ENCODE measurements at regions not wholly inside any gene's neighbourhood (a gene's known extent, or its start where the extent isn't known, plus 50 kb on each side); places are given as distances from the start of the nearest gene placed in this dataset.

- intact Hi-C loops (cut with DNase I) = no loop called here
- Histone ChIP-seq H3K4me1 (ENCODE audit: insufficient read depth) (no peaks in the 10 kb centered on the region), H3K4me3 (no peak overlapping the region), H3K36me3 (no peaks in the 10 kb centered on the region), H3K27ac (no peak overlapping the region), H3K9me3 (no peaks in the 10 kb centered on the region), H3K27me3 (no peaks in the 10 kb centered on the region)
- 76 to 90% (median 78%) methylated on average over 13 of the region's 13 CpGs for WGBS, 3 donors
- TF ChIP-seq, protein P1, sequence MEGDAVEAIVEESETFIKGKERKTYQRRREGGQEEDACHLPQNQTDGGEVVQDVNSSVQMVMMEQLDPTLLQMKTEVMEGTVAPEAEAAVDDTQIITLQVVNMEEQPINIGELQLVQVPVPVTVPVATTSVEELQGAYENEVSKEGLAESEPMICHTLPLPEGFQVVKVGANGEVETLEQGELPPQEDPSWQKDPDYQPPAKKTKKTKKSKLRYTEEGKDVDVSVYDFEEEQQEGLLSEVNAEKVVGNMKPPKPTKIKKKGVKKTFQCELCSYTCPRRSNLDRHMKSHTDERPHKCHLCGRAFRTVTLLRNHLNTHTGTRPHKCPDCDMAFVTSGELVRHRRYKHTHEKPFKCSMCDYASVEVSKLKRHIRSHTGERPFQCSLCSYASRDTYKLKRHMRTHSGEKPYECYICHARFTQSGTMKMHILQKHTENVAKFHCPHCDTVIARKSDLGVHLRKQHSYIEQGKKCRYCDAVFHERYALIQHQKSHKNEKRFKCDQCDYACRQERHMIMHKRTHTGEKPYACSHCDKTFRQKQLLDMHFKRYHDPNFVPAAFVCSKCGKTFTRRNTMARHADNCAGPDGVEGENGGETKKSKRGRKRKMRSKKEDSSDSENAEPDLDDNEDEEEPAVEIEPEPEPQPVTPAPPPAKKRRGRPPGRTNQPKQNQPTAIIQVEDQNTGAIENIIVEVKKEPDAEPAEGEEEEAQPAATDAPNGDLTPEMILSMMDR (IDR thresholded peaks at IDR 0.05) = no peak
- no peak for TF ChIP-seq EP300 (IDR thresholded peaks at IDR 0.05)
- no peak for TF ChIP-seq POLR2A (IDR thresholded peaks at IDR 0.05)
- no peak for DNase-seq
These were observed 298.7 kb upstream of the CDH4 start for GRCh38 chr20:60953321-60953720.

- no peak for TF ChIP-seq POLR2A (IDR thresholded peaks at IDR 0.05)
- TF ChIP-seq, protein P1 (IDR thresholded peaks at IDR 0.05) = no peak
- TF ChIP-seq EP300 (IDR thresholded peaks at IDR 0.05) = no peak
- WGBS, 3 donors = 35 to 57% (median 47%) methylated on average over 2 of the region's 2 CpGs
- no peak overlapping the region for H3K27ac ChIP-seq
- H3K36me3 ChIP-seq = no peaks in the 10 kb centered on the region
- H3K27me3 ChIP-seq = no peaks in the 10 kb centered on the region
- no peak for DNase-seq
- H3K9me3 ChIP-seq = no peaks in the 10 kb centered on the region
- no peaks in the 10 kb centered on the region for H3K4me1 ChIP-seq (ENCODE audit: insufficient read depth)
- H3K4me3 ChIP-seq = no peak overlapping the region
- intact Hi-C loops (cut with DNase I) = no loop called here
These were observed 296.4 kb upstream of the CDH4 start for GRCh38 chr20:60955706-60956105.

DNA sequence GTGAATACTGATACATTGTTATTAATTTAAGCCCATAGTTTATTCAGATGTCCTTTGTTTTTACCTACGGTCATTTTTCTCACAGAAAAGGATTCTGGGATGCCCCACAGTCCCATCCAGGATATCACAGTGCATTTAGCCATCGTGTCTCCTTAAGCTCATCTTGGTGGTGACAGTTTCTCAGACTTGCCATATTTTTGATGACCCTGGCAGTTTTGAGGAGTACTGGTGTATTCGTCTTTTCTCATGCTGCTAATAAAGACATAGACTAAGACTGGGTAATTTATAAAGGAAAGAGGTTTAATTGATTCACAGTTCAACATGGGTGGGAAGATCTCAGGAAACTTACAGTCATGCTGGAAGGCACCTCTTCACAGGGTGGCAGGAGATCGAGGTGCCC is 295.9 kb upstream of the CDH4 start:
- no peaks in the 10 kb centered on the region for H3K36me3 ChIP-seq
- no peaks in the 10 kb centered on the region for H3K4me1 ChIP-seq (ENCODE audit: insufficient read depth)
- DNase-seq = no peak
- H3K4me3 ChIP-seq = no peak overlapping the region
- WGBS, 3 donors = 63 to 76% (median 74%) methylated on average over 4 of the region's 4 CpGs
- no peaks in the 10 kb centered on the region for H3K9me3 ChIP-seq
- intact Hi-C loops (cut with DNase I) = no loop called here
- H3K27me3 ChIP-seq = no peaks in the 10 kb centered on the region
- TF ChIP-seq EP300 (IDR thresholded peaks at IDR 0.05) (no peak), POLR2A (IDR thresholded peaks at IDR 0.05) (no peak)
- TF ChIP-seq, protein P1 (IDR thresholded peaks at IDR 0.05) = no peak
- H3K27ac ChIP-seq = no peak overlapping the region

- Histone ChIP-seq H3K27me3 (no peaks in the 10 kb centered on the region), H3K36me3 (no peaks in the 10 kb centered on the region), H3K4me3 (no peak overlapping the region), H3K4me1 (ENCODE audit: insufficient read depth) (no peaks in the 10 kb centered on the region), H3K27ac (no peak overlapping the region), H3K9me3 (no peaks in the 10 kb centered on the region)
- intact Hi-C loops (cut with DNase I) = no loop called here
- WGBS, 3 donors = 56 to 64% (median 60%) methylated on average over 3 of the region's 3 CpGs
- DNase-seq = no peak
- no peak for TF ChIP-seq POLR2A (IDR thresholded peaks at IDR 0.05)
- TF ChIP-seq, protein P1 (IDR thresholded peaks at IDR 0.05) = no peak
- no peak for TF ChIP-seq EP300 (IDR thresholded peaks at IDR 0.05)
These were observed 294.4 kb upstream of the CDH4 start for GRCh38 chr20:60957621-60958020.

DNA sequence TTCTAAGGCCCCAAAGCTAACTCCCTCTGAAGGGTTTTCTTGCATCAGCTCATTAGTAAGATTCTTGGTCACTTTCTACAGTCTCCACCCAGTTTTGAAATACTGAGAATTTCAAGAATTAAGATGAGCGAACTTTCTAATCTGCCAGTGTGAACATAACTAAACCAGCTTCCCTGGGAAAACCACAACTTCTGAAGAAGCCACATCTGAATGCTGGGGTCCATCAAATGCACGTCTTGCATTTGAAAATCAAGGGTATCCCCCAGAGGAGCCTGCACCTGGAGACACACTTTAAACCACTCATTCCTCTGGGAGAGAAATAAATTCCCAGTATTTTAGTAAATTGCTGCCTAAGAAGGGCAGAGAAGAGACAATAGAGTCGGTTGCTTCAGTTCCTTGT is 292.1 kb upstream of the CDH4 start:
- WGBS, 3 donors = 59 to 67% (median 60%) methylated on average over 3 of the region's 3 CpGs
- intact Hi-C loops (cut with DNase I) = no loop called here
- Histone ChIP-seq H3K36me3 (no peaks in the 10 kb centered on the region), H3K27me3 (no peaks in the 10 kb centered on the region), H3K4me1 (ENCODE audit: insufficient read depth) (no peaks in the 10 kb centered on the region), H3K27ac (no peak overlapping the region), H3K9me3 (no peaks in the 10 kb centered on the region), H3K4me3 (no peak overlapping the region)
- TF ChIP-seq POLR2A (IDR thresholded peaks at IDR 0.05) = no peak
- no peak for TF ChIP-seq EP300 (IDR thresholded peaks at IDR 0.05)
- TF ChIP-seq, protein P1 (IDR thresholded peaks at IDR 0.05) = no peak
- no peak for DNase-seq
